ENCODE measurements at regions not wholly inside any gene's neighbourhood (a gene's known extent, or its start where the extent isn't known, plus 50 kb on each side); places are given as distances from the start of the nearest gene placed in this dataset.

- TF ChIP-seq EZH2 (IDR thresholded peaks at IDR 0.05; ENCODE audit: insufficient read depth, poor library complexity, severe bottlenecking), result no peak
- no peak for TF ChIP-seq EZH2phosphoT487 (IDR thresholded peaks at IDR 0.05; ENCODE audit: insufficient read depth, low read depth)
These were observed 817.1 kb upstream of the IGFBP3 start for GRCh38 chr7:46738165-46738564.

All from GM23248 (cell line).